Adrenal gland (tissue), 9 donors: ENCODE measurements at regions not wholly inside any gene's neighbourhood (a gene's known extent, or its start where the extent isn't known, plus 50 kb on each side); places are given as distances from the start of the nearest gene placed in this dataset.

Experiments used
- DNase-seq, 7 donors: peaks; one replicate each; pipeline ENCODE4 v3.0.0-alpha.2; 2019 to 2020
- H3K27ac ChIP-seq, 5 donors: fragments of 200-600 bp; sonication (generic) in 4 of 5; 1 replicate in 3 of 5; 2 replicates in 2 of 5; pipeline versions ENCODE4 v1.5.1 to v1.8.0; 2016 to 2020; ENCODE audit warnings: mild to moderate bottlenecking in 1 of 5
- H3K27me3 ChIP-seq: fragments of 200-600 bp; 2 replicates; pipeline ENCODE4 v1.8.0; 2021
- H3K36me3 ChIP-seq, 2 donors: fragments of 200-600 bp; replicated peaks in 1 of 2; 1 replicate in 1 of 2; 2 replicates in 1 of 2; pipeline versions ENCODE4 v1.5.1 to v1.8.0; 2018 to 2022
- H3K4me1 ChIP-seq, 2 donors: fragments of 200-600 bp; replicated peaks in 1 of 2; 1 replicate in 1 of 2; 2 replicates in 1 of 2; pipeline versions ENCODE4 v1.5.1 to v1.8.0; 2018 to 2021
- H3K4me3 ChIP-seq, 4 donors: fragments of 200-600 bp; sonication (generic) in 3 of 4; one replicate each; pipeline ENCODE4 v1.5.1; 2016 to 2018
- H3K9me3 ChIP-seq, 3 donors: fragments of 200-600 bp; sonication (generic) in 1 of 3; replicated peaks in 1 of 3; 1 replicate in 2 of 3; 2 replicates in 1 of 3; pipeline versions ENCODE4 v1.5.1 to v1.8.0; 2016 to 2021
- CTCF ChIP-seq, 6 experiments: fragments of 450-650 bp in 4 of 6; fragments of 200-600 bp in 2 of 6; sonication (generic) in 1 of 6; IDR thresholded peaks; 1 replicate in 5 of 6; 2 replicates in 1 of 6; pipeline versions ENCODE4 v1.5.1 to v1.8.0; 2016 to 2021; ENCODE audit warnings: antibody characterized with exemption in 6 of 6, mild to moderate bottlenecking in 2 of 6, moderate library complexity in 1 of 6
- POLR2A ChIP-seq, 2 donors: fragments of 450-650 bp; IDR thresholded peaks; one replicate each; pipeline ENCODE4 v1.6.1; 2017; ENCODE audit warnings: antibody characterized with exemption in 2 of 2, mild to moderate bottlenecking in 2 of 2, moderate library complexity in 1 of 2
- WGBS, 4 donors: extraction: QIAGEN DNeasy Blood & Tissue Kit in 2 of 4; methylation state at CpG; one replicate each; pipeline versions ENCODE4 v1.1.5 to v1.1.7; 2013 to 2017; 5-methylcytosine and 5-hydroxymethylcytosine counted together
- intact Hi-C, 2 donors: fragments of 100-400 bp; cut with DNase I; formaldehyde crosslinking; loops; one replicate each; pipeline versions ENCODE4 v1.14.1 to v1.15.0; 2022 to 2023
- donor health status: healthy with polysubstance abuse.
- donor health status: Bipolar disorder and iron deficiency.
- donor health status: DM: yes; HTN: yes; CAD: no.
- donor health status: DM: no; HTN: no; CAD: no.
- donor health status: DM: no; HTN: no; CAD: no.

- DNase-seq: no peak
- Histone ChIP-seq H3K4me3 (no peak overlapping the region), H3K9me3 (no peaks in the 10 kb centered on the region), H3K4me1 (no peaks in the 10 kb centered on the region), H3K36me3 (no peaks in the 10 kb centered on the region), H3K27me3 (no peaks in the 10 kb centered on the region), H3K27ac (no peak overlapping the region)
- intact Hi-C loops: no loop called here
- 54 to 75% (median 64%) methylated on average over 2 of the region's 2 CpGs for WGBS, 4 donors
- TF ChIP-seq POLR2A (IDR thresholded peaks at IDR 0.05) (no peak), CTCF (IDR thresholded peaks at IDR 0.05) (no peak)
Measured at GRCh38 chr3:23076437-23076836, 126.7 kb upstream of the UBE2E2 start.

- no peak overlapping the region for H3K4me3 ChIP-seq
- H3K27ac ChIP-seq: no peak overlapping the region
- intact Hi-C loops: no loop called here
- no peaks in the 10 kb centered on the region for H3K36me3 ChIP-seq
- H3K4me1 ChIP-seq: no peaks in the 10 kb centered on the region
- H3K9me3 ChIP-seq: no peaks in the 10 kb centered on the region
- no peak for DNase-seq
- whole genome bisulfite sequencing, 4 donors: 73 to 84% (median 82%) methylated on average over 4 of the region's 4 CpGs
- no peaks in the 10 kb centered on the region for H3K27me3 ChIP-seq
- TF ChIP-seq POLR2A (IDR thresholded peaks at IDR 0.05): no peak
- TF ChIP-seq CTCF (IDR thresholded peaks at IDR 0.05): no peak
Measured at GRCh38 chr3:23077126-23077525, 126.0 kb upstream of the UBE2E2 start.

DNA sequence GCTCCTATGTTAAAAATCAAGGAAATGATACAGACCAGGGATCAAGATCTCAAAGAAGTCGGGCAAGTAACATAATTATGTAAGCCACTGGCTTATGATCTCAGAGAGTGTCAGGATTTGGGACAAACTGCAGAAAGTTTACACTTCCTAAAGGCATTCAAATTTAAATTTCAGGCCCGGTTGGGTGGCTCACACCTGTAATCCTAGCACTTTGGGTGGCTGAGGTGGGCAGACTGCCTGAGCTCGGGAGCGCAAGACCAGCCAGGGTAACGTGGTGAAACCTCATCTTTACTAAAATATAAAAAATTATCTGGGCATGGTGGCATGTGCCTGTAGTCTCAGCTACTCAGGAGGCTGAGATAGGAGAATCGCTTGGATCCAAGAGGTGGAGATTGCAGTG is 124.4 kb upstream of the UBE2E2 start:
- 78 to 93% (median 80%) methylated on average over 6 of the region's 6 CpGs for WGBS, 4 donors
- H3K4me1 ChIP-seq: no peaks in the 10 kb centered on the region
- no peak for DNase-seq
- H3K9me3 ChIP-seq: no peaks in the 10 kb centered on the region
- intact Hi-C loops: no loop called here
- H3K4me3 ChIP-seq: no peak overlapping the region
- no peak overlapping the region for H3K27ac ChIP-seq
- H3K27me3 ChIP-seq: no peaks in the 10 kb centered on the region
- TF ChIP-seq CTCF (IDR thresholded peaks at IDR 0.05) (no peak), POLR2A (IDR thresholded peaks at IDR 0.05) (no peak)
- H3K36me3 ChIP-seq: no peaks in the 10 kb centered on the region

DNA sequence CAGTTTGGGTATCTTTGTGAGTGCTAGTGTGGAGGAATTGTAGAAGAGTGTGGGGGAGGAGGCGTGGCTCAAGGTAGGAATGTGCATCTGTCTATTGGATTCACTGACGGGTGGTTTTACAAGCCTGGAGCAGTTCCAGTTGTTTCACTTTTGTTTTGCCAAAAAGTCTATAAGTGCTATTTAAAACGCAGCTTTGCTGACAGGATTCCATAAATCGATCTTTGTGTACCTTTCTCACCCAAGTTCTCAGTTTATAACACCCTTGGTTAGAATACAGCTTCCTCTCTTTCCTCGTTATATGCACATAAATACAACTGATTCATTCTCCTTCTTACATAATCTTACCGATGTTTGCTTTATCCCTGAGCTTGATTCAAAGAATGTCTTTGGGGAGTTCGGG is 123.2 kb upstream of the UBE2E2 start:
- no peak for DNase-seq
- H3K36me3 ChIP-seq: no peaks in the 10 kb centered on the region
- no peaks in the 10 kb centered on the region for H3K27me3 ChIP-seq
- no peaks in the 10 kb centered on the region for H3K4me1 ChIP-seq
- no peak for TF ChIP-seq POLR2A (IDR thresholded peaks at IDR 0.05)
- no peak for TF ChIP-seq CTCF (IDR thresholded peaks at IDR 0.05)
- 39 to 51% (median 51%) methylated on average over 7 of the region's 7 CpGs for WGBS, 4 donors
- no peaks in the 10 kb centered on the region for H3K9me3 ChIP-seq
- no peak overlapping the region for H3K4me3 ChIP-seq
- intact Hi-C loops: no loop called here
- H3K27ac ChIP-seq: no peak overlapping the region
